Ovary (tissue), 7 donors: ENCODE measurements at regions not wholly inside any gene's neighbourhood (a gene's known extent, or its start where the extent isn't known, plus 50 kb on each side); places are given as distances from the start of the nearest gene placed in this dataset.

Experiments used
- DNase-seq, 5 donors: peaks; one replicate each; pipeline ENCODE4 v3.0.0-alpha.2; 2019 to 2020
- H3K27ac ChIP-seq, 2 donors: fragments of 200-600 bp; one replicate each; pipeline versions ENCODE4 v1.5.1 to v1.8.0; 2019 to 2022
- H3K27me3 ChIP-seq: fragments of 200-600 bp; one replicate; pipeline ENCODE4 v1.8.0; 2022
- H3K36me3 ChIP-seq: fragments of 200-600 bp; sonication (generic); one replicate; pipeline ENCODE4 v1.5.1; 2019
- H3K4me1 ChIP-seq: one replicate; pipeline ENCODE4 v1.8.1; 2013; ENCODE audit warnings: mild to moderate bottlenecking, moderate library complexity; ENCODE audit not compliant: insufficient read depth
- H3K4me3 ChIP-seq: fragments of 200-600 bp; sonication (generic); one replicate; pipeline ENCODE4 v1.5.1; 2017
- H3K9me3 ChIP-seq, 2 donors: fragments of 200-600 bp in 1 of 2; sonication (generic) in 1 of 2; one replicate each; pipeline versions ENCODE4 v1.5.1 to v1.8.1; 2013 to 2019; ENCODE audit warnings: mild to moderate bottlenecking in 1 of 2, moderate library complexity in 1 of 2
- CTCF ChIP-seq, 3 donors: fragments of 450-650 bp in 2 of 3; fragments of 200-600 bp in 1 of 3; IDR thresholded peaks; one replicate each; pipeline versions ENCODE4 v1.5.1 to v1.8.0; 2016 to 2022; ENCODE audit warnings: antibody characterized with exemption in 3 of 3, mild to moderate bottlenecking in 1 of 3
- EP300 ChIP-seq: sonication (generic); formaldehyde crosslinking; IDR thresholded peaks from one replicate; pipeline ENCODE4 v1.6.1; 2017; ENCODE audit warnings: antibody characterized with exemption
- POLR2A ChIP-seq: fragments of 450-650 bp; IDR thresholded peaks from one replicate; pipeline ENCODE4 v1.6.1; 2017; ENCODE audit warnings: antibody characterized with exemption, mild to moderate bottlenecking, moderate library complexity
- WGBS, 3 donors: extraction: QIAGEN DNeasy Blood & Tissue Kit in 1 of 3; methylation state at CpG; one replicate each; pipeline versions ENCODE4 v1.1.5 to v1.1.7; 2013 to 2017; 5-methylcytosine and 5-hydroxymethylcytosine counted together
- intact Hi-C, 4 donors: fragments of 100-400 bp; cut with DNase I; formaldehyde crosslinking; loops; one replicate each; pipeline versions ENCODE4 v1.11.0 to v1.15.1; 2022 to 2023
- donor health status: DM: no; HTN: no; CAD: no; lungs with moderate emphysema.
- donor health status: DM: no; HTN: no; CAD: no.
- donor health status: Bipolar disorder and iron deficiency.
- donor health status: DM: no; HTN: no; CAD: no.
- donor health status: DM: yes; HTN: yes; CAD: no.

- no peaks in the 10 kb centered on the region for H3K36me3 ChIP-seq
- intact Hi-C loops, result no loop called here
- no peaks in the 10 kb centered on the region for H3K27me3 ChIP-seq
- no peak overlapping the region for H3K27ac ChIP-seq
- DNase-seq, result no peak
- H3K4me1 ChIP-seq, result no peaks in the 10 kb centered on the region
- TF ChIP-seq CTCF (IDR thresholded peaks at IDR 0.05), result no peak
- no peak for TF ChIP-seq POLR2A
- no peak for TF ChIP-seq EP300
- 38 to 53% (median 41%) methylated on average over 1 of the region's 1 CpG for WGBS, 3 donors
- no peaks in the 10 kb centered on the region for H3K9me3 ChIP-seq
- H3K4me3 ChIP-seq, result no peak overlapping the region
Observed at GRCh38 chr6:71582820-71583219, 294.2 kb downstream of the OGFRL1 start.

- Histone ChIP-seq H3K9me3 (no peaks in the 10 kb centered on the region), H3K27me3 (no peaks in the 10 kb centered on the region), H3K36me3 (no peaks in the 10 kb centered on the region), H3K27ac (no peak overlapping the region), H3K4me1 (no peaks in the 10 kb centered on the region), H3K4me3 (no peak overlapping the region)
- TF ChIP-seq POLR2A (no peak), EP300 (no peak), CTCF (IDR thresholded peaks at IDR 0.05) (no peak)
- DNase-seq, result no peak
- WGBS, 3 donors, result 97 to 98% (median 97%) methylated on average over 44 of the region's 44 CpGs
- intact Hi-C loops, result no loop called here
Observed at GRCh38 chr6:71584712-71585436, 296.3 kb downstream of the OGFRL1 start.

- Histone ChIP-seq H3K4me1 (no peaks in the 10 kb centered on the region), H3K27ac (no peak overlapping the region), H3K9me3 (no peaks in the 10 kb centered on the region), H3K27me3 (no peaks in the 10 kb centered on the region), H3K36me3 (no peaks in the 10 kb centered on the region), H3K4me3 (no peak overlapping the region)
- 95 to 97% (median 97%) methylated on average over 20 to 23 of the region's 23 CpGs for WGBS, 3 donors
- DNase-seq, result peak in 1 of 5 donors; percentile 15
- TF ChIP-seq CTCF (IDR thresholded peaks at IDR 0.05), result no peak
- no peak for TF ChIP-seq POLR2A
- TF ChIP-seq EP300, result no peak
- intact Hi-C loops, result no loop called here
Observed at GRCh38 chr6:71585472-71585871, 296.9 kb downstream of the OGFRL1 start.

GRCh38 chr6:71588490-71588889, 297.9 kb upstream of the RIMS1 start:
- H3K9me3 ChIP-seq, result no peaks in the 10 kb centered on the region
- no peak for TF ChIP-seq CTCF (IDR thresholded peaks at IDR 0.05)
- TF ChIP-seq POLR2A, result no peak
- no peak for TF ChIP-seq EP300
- 32 to 40% (median 34%) methylated on average over 28 of the region's 28 CpGs for WGBS, 3 donors

More at GRCh38 chr6:71588490-71588889, 297.9 kb upstream of the RIMS1 start:
- intact Hi-C loops, result no loop called here
- no peak for DNase-seq
- H3K36me3 ChIP-seq, result no peaks in the 10 kb centered on the region
- H3K27me3 ChIP-seq, result no peaks in the 10 kb centered on the region
- H3K4me3 ChIP-seq, result no peak overlapping the region
- H3K4me1 ChIP-seq, result no peaks in the 10 kb centered on the region
- H3K27ac ChIP-seq, result no peak overlapping the region
